Panc1 (cell line): ENCODE measurements at regions not wholly inside any gene's neighbourhood (a gene's known extent, or its start where the extent isn't known, plus 50 kb on each side); places are given as distances from the start of the nearest gene placed in this dataset.

Experiments used
- ATAC-seq: fragments of 200-7000 bp; cut with Tn5 transposase; 2 replicates; pipeline ENCODE4 v1.9.1; 2020; ENCODE audit warnings: mild to moderate bottlenecking, moderate library complexity
- BruUV-seq: library from RNA; stranded (reverse); fragments of 400-500 nt; replicated peaks from 2 replicates; lab custom pipeline; 2021; lab: Mats Ljungman, UMichigan
- CTCF ChIA-PET: fragments of 300-600 bp; sonication (Branson Sonifier 250); formaldehyde crosslinking; loops from one replicate; lab custom pipeline; 2022; ENCODE audit warnings: antibody characterized with exemption; lab: Charles Lee
- POLR2A ChIA-PET: fragments of 300-600 bp; sonication (Branson Sonifier 250); formaldehyde crosslinking; loops from one replicate; lab custom pipeline; 2022; ENCODE audit warnings: antibody characterized with exemption; lab: Charles Lee
- DNase-seq: peaks from one replicate; pipeline ENCODE4 v3.0.0-alpha.2; 2010; ENCODE audit warnings: low read depth, low spot score
- H3K27ac ChIP-seq: 2 replicates; pipeline ENCODE4 v1.5.1; 2011; ENCODE audit warnings: mild to moderate bottlenecking, low read length, inconsistent platforms
- H3K27me3 ChIP-seq: fragments of 200-500 bp; sonication (Bioruptor generic); 2 replicates; pipeline ENCODE4 v1.6.0; 2014; ENCODE audit warnings: low read length, inconsistent platforms; ENCODE audit not compliant: control insufficient read depth, insufficient read depth
- H3K36me3 ChIP-seq: fragments of 200-500 bp; sonication (Bioruptor generic); 2 replicates; pipeline ENCODE4 v1.5.1; 2014; ENCODE audit warnings: inconsistent platforms, mild to moderate bottlenecking, low read length, moderate library complexity; ENCODE audit not compliant: control insufficient read depth, insufficient read depth
- H3K4me1 ChIP-seq: 2 replicates; pipeline ENCODE4 v1.5.1; 2011; ENCODE audit warnings: inconsistent platforms, mild to moderate bottlenecking, low read length, moderate library complexity; ENCODE audit not compliant: control insufficient read depth, insufficient read depth
- H3K4me3 ChIP-seq, 2 experiments: 2 replicates each; pipeline ENCODE4 v1.5.1; 2011 to 2012; ENCODE audit warnings: low read depth in 2 of 2, low read length in 2 of 2, mild to moderate bottlenecking in 2 of 2, inconsistent platforms in 1 of 2, moderate library complexity in 1 of 2
- H3K9me3 ChIP-seq: fragments of 200-500 bp; sonication (Bioruptor generic); 2 replicates; pipeline ENCODE4 v1.5.1; 2014; ENCODE audit warnings: low read depth, mild to moderate bottlenecking, inconsistent platforms, low read length, moderate library complexity; ENCODE audit not compliant: control insufficient read depth, insufficient read depth
- POLR2AphosphoS5 ChIP-seq: IDR thresholded peaks from 2 replicates; pipeline ENCODE4 v1.6.1; 2012; ENCODE audit warnings: mild to moderate bottlenecking, low read depth, low read length, moderate library complexity
- SIN3A ChIP-seq: IDR thresholded peaks from 2 replicates; pipeline ENCODE4 v1.6.1; 2012; ENCODE audit warnings: low read depth, mild to moderate bottlenecking, low read length, moderate library complexity, borderline replicate concordance; ENCODE audit not compliant: insufficient read depth
- TCF7L2 ChIP-seq: IDR thresholded peaks from 2 replicates; pipeline ENCODE4 v1.6.1; 2011; ENCODE audit warnings: mild to moderate bottlenecking, low read depth, low read length, inconsistent platforms
- in situ Hi-C: cut with HindIII; loops from 2 replicates; pipeline ENCODE4 v1.10.0; 2016; ENCODE audit warnings: low sequenced_read_pairs, low pct_unique_long_range_greater_than_20kb
- intact Hi-C: fragments of 100-400 bp; cut with micrococcal nuclease; formaldehyde crosslinking; loops from one replicate; pipeline ENCODE4 v1.10.0; 2022; ENCODE audit not compliant: unreplicated experiment
- TF ChIP-seq, protein P1 (sequence below): fragments of 450-650 bp; IDR thresholded peaks from 2 replicates; pipeline ENCODE4 v1.5.1; 2017; ENCODE audit warnings: mild to moderate bottlenecking
- TF ChIP-seq, protein P2 (sequence below), 2 experiments: IDR thresholded peaks; 2 replicates each; pipeline ENCODE4 v1.6.1; 2011 to 2012; ENCODE audit warnings: low read depth in 2 of 2, control low read depth in 1 of 2, low read length in 1 of 2, mild to moderate bottlenecking in 1 of 2, moderate library complexity in 1 of 2; ENCODE audit not compliant: insufficient read depth in 1 of 2

DNA sequence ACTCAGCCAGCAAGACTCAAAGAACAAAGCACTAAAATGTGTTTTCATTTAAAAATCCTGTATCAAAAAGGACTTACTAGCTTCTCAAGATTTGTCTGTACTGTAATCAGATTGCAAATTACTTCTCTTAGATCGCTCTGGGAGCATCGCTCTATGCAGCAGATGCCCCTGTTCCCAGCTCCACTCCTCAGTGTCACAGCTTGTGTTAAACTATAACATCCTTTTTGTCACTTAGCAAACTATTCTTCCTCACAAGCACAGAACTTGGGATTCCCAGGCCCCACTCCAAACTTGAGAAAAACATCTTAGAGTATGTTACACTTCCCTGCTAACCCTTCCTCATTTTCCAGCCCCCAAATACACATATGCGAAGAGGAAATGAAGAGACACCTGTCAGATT, 85.1 kb upstream of the CHRM3 start:
- ChIA-PET CTCF (no interaction called here), POLR2A (no interaction called here)
- no peak for TF ChIP-seq SIN3A
- TF ChIP-seq, protein P1, sequence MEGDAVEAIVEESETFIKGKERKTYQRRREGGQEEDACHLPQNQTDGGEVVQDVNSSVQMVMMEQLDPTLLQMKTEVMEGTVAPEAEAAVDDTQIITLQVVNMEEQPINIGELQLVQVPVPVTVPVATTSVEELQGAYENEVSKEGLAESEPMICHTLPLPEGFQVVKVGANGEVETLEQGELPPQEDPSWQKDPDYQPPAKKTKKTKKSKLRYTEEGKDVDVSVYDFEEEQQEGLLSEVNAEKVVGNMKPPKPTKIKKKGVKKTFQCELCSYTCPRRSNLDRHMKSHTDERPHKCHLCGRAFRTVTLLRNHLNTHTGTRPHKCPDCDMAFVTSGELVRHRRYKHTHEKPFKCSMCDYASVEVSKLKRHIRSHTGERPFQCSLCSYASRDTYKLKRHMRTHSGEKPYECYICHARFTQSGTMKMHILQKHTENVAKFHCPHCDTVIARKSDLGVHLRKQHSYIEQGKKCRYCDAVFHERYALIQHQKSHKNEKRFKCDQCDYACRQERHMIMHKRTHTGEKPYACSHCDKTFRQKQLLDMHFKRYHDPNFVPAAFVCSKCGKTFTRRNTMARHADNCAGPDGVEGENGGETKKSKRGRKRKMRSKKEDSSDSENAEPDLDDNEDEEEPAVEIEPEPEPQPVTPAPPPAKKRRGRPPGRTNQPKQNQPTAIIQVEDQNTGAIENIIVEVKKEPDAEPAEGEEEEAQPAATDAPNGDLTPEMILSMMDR, result no peak
- TF ChIP-seq, protein P2, sequence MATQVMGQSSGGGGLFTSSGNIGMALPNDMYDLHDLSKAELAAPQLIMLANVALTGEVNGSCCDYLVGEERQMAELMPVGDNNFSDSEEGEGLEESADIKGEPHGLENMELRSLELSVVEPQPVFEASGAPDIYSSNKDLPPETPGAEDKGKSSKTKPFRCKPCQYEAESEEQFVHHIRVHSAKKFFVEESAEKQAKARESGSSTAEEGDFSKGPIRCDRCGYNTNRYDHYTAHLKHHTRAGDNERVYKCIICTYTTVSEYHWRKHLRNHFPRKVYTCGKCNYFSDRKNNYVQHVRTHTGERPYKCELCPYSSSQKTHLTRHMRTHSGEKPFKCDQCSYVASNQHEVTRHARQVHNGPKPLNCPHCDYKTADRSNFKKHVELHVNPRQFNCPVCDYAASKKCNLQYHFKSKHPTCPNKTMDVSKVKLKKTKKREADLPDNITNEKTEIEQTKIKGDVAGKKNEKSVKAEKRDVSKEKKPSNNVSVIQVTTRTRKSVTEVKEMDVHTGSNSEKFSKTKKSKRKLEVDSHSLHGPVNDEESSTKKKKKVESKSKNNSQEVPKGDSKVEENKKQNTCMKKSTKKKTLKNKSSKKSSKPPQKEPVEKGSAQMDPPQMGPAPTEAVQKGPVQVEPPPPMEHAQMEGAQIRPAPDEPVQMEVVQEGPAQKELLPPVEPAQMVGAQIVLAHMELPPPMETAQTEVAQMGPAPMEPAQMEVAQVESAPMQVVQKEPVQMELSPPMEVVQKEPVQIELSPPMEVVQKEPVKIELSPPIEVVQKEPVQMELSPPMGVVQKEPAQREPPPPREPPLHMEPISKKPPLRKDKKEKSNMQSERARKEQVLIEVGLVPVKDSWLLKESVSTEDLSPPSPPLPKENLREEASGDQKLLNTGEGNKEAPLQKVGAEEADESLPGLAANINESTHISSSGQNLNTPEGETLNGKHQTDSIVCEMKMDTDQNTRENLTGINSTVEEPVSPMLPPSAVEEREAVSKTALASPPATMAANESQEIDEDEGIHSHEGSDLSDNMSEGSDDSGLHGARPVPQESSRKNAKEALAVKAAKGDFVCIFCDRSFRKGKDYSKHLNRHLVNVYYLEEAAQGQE (IDR thresholded peaks at IDR 0.05; ENCODE audit: insufficient read depth in 1 of 2, low read depth in 2 of 2, low read length in 1 of 2), result no peak
- TF ChIP-seq POLR2AphosphoS5, result no peak
- TF ChIP-seq TCF7L2, result no peak
- no peak for DNase-seq
- H3K27ac ChIP-seq, result no peak overlapping the region
- in situ Hi-C loops (no loop called here), intact Hi-C loops (no loop called here)
- no peaks in the 10 kb centered on the region for H3K9me3 ChIP-seq
- H3K36me3 ChIP-seq, result no peaks in the 10 kb centered on the region; the same call in 1 of the 2 replicates
- no peak overlapping the region for H3K4me3 ChIP-seq
- ATAC-seq, result no peak
- BruUV-seq, result no TSS peak
- H3K4me1 ChIP-seq, result no peaks in the 10 kb centered on the region
- no peaks in the 10 kb centered on the region for H3K27me3 ChIP-seq

DNA sequence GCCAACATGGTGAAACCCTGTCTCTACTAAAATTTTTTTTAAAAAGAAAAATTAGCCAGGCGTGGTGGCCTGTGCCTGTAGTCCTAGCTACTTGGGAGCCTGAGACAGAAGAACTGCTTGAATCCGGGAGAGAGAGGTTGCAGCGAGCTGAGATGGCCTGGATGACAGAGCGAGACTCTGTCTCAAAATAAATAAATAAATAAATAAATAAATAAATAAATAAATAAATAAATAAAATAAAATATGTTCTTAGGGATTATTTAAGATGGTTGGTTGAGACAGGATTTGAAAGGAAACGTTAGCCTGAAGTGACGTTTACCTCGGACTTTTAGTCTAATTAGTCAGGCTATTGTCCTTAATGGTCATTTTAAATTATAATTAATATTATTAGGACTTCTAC, 88.5 kb upstream of the CHRM3 start:
- ChIA-PET POLR2A (no interaction called here), CTCF (no interaction called here)
- no TSS peak for BruUV-seq
- intact Hi-C loops (no loop called here), in situ Hi-C loops (no loop called here)
- no peaks in the 10 kb centered on the region for H3K36me3 ChIP-seq
- no peaks in the 10 kb centered on the region for H3K4me1 ChIP-seq
- no peak for DNase-seq
- H3K27ac ChIP-seq, result no peak overlapping the region
- TF ChIP-seq, protein P1, result no peak
- TF ChIP-seq POLR2AphosphoS5 (no peak), TCF7L2 (no peak), SIN3A (no peak)
- TF ChIP-seq, protein P2 (IDR thresholded peaks at IDR 0.05; ENCODE audit: insufficient read depth in 1 of 2, low read depth in 2 of 2, low read length in 1 of 2), result no peak
- H3K27me3 ChIP-seq, result no peaks in the 10 kb centered on the region
- no peak overlapping the region for H3K4me3 ChIP-seq
- no peaks in the 10 kb centered on the region for H3K9me3 ChIP-seq
- ATAC-seq, result no peak
